ENCODE measurements at regions not wholly inside any gene's neighbourhood (a gene's known extent, or its start where the extent isn't known, plus 50 kb on each side); places are given as distances from the start of the nearest gene placed in this dataset.

GRCh38 chr2:11094021-11094810 is 61.1 kb upstream of the SLC66A3 start:
- no peaks in the 10 kb centered on the region for H3K36me3 ChIP-seq (ENCODE audit: control insufficient read depth in 1 of 2, insufficient read depth in 2 of 2, low read length in 2 of 2)
- CTCF ChIA-PET: interaction anchor here (1.1 kb wide), 1 partner anchor 11 kb away, joined by 3 read pairs; no protein-coding TSS in a partner anchor

GRCh38 chr2:11096591-11096990 is 58.7 kb upstream of the SLC66A3 start:
- DNase-seq (ENCODE audit: low read depth, low spot score) (no peak), ATAC-seq (no peak)
- ChIA-PET CTCF (interaction anchor here (0.8 kb wide), 1 partner anchor 264 kb away, joined by 3 read pairs; no protein-coding TSS in a partner anchor), POLR2A (no interaction called here), RAD21 (ENCODE audit: low non-redundant PET in 1 of 2, low total read pairs in 2 of 2, uncharacterized antibody in 2 of 2, unreplicated experiment in 2 of 2) (no interaction called here)
- H3K27me3 ChIP-seq (ENCODE audit: insufficient read depth, low read length): no peaks in the 10 kb centered on the region
- no TSS peak for BruUV-seq (replicated peaks)
- H2AFZ ChIP-seq (ENCODE audit: low read depth, low read length, poor library complexity, severe bottlenecking): no peak overlapping the region
- H3K9me3 ChIP-seq (ENCODE audit: control insufficient read depth in 1 of 2, insufficient read depth in 1 of 2, low read depth in 1 of 2, low read length in 2 of 2): no peaks in the 10 kb centered on the region
- no peak overlapping the region for H3K27ac ChIP-seq (ENCODE audit: low read depth, low read length)
- no peaks in the 10 kb centered on the region for H4K20me1 ChIP-seq (ENCODE audit: insufficient read depth)
- H3K4me2 ChIP-seq (ENCODE audit: low read length): no peak overlapping the region
- H3K9ac ChIP-seq (ENCODE audit: low read length): no peak overlapping the region
- H3K4me3 ChIP-seq (replicated peaks in 1 of 2; ENCODE audit: low read depth in 1 of 2, low read length in 2 of 2): no peak overlapping the region
- H3K79me2 ChIP-seq (ENCODE audit: insufficient read depth, low read length): no peaks in the 10 kb centered on the region
- no peaks in the 10 kb centered on the region for H3K36me3 ChIP-seq (ENCODE audit: control insufficient read depth in 1 of 2, insufficient read depth in 2 of 2, low read length in 2 of 2)
- intact Hi-C loops (cut with micrococcal nuclease): no loop called here
- no peaks in the 10 kb centered on the region for H3K9me2 ChIP-seq (ENCODE audit: insufficient read depth)
- H3K4me1 ChIP-seq (ENCODE audit: control insufficient read depth in 1 of 2, insufficient read depth in 2 of 2, low read length in 2 of 2): peaks cover 0 to 6% of the 10 kb centered on the region in 2 experiments; a peak in 1 of 4 replicates
- TF ChIP-seq REST (IDR thresholded peaks at IDR 0.05; ENCODE audit: low read depth): no peak
- TF ChIP-seq MAX (IDR thresholded peaks at IDR 0.05): no peak
- no peak for TF ChIP-seq ZNF274 (IDR thresholded peaks at IDR 0.05; ENCODE audit: low read depth, low read length)
- TF ChIP-seq POLR2AphosphoS5 (IDR thresholded peaks at IDR 0.05; ENCODE audit: low read depth, low read length): no peak
- no peak for TF ChIP-seq FOSL1 (IDR thresholded peaks at IDR 0.05; ENCODE audit: low read depth)
- TF ChIP-seq CEBPB (IDR thresholded peaks at IDR 0.05; ENCODE audit: low read depth): no peak
- TF ChIP-seq EGR1 (IDR thresholded peaks at IDR 0.05; ENCODE audit: low read depth): no peak
- no peak for TF ChIP-seq YY1 (IDR thresholded peaks at IDR 0.05; ENCODE audit: extremely low read depth, insufficient replicate concordance, low read depth, low read length)
- no peak for TF ChIP-seq RAD21 (IDR thresholded peaks at IDR 0.05; ENCODE audit: low read depth)
- no peak for TF ChIP-seq ATF3 (IDR thresholded peaks at IDR 0.05)
- no peak for TF ChIP-seq POLR2A (IDR thresholded peaks at IDR 0.05; ENCODE audit: borderline replicate concordance, extremely low read depth, insufficient read depth, insufficient read length)
- no peak for TF ChIP-seq TCF7L2 (IDR thresholded peaks at IDR 0.05; ENCODE audit: borderline replicate concordance, extremely low read depth, insufficient read depth, insufficient read length)
- TF ChIP-seq SRF (IDR thresholded peaks at IDR 0.05; ENCODE audit: low read depth): no peak

More at GRCh38 chr2:11094021-11094810, 61.1 kb upstream of the SLC66A3 start:
- ChIA-PET RAD21 (ENCODE audit: low non-redundant PET in 1 of 2, low total read pairs in 2 of 2, uncharacterized antibody in 2 of 2, unreplicated experiment in 2 of 2) (no interaction called here), POLR2A (interaction anchor here (0.9 kb wide), 1 partner anchor 14 kb away, joined by 3 read pairs; no protein-coding TSS in a partner anchor)
- ATAC-seq (no peak), DNase-seq (ENCODE audit: low read depth, low spot score) (no peak)
- Histone ChIP-seq H4K20me1 (ENCODE audit: insufficient read depth) (no peaks in the 10 kb centered on the region), H3K27me3 (ENCODE audit: insufficient read depth, low read length) (no peaks in the 10 kb centered on the region), H3K9me3 (ENCODE audit: control insufficient read depth in 1 of 2, insufficient read depth in 1 of 2, low read depth in 1 of 2, low read length in 2 of 2) (no peaks in the 10 kb centered on the region), H3K9ac (ENCODE audit: low read length) (no peak overlapping the region), H3K4me2 (ENCODE audit: low read length) (no peak overlapping the region), H3K9me2 (ENCODE audit: insufficient read depth) (no peaks in the 10 kb centered on the region), H3K4me3 (replicated peaks in 1 of 2; ENCODE audit: low read depth in 1 of 2, low read length in 2 of 2) (no peak overlapping the region), H3K4me1 (ENCODE audit: control insufficient read depth in 1 of 2, insufficient read depth in 2 of 2, low read length in 2 of 2) (peaks cover 0 to 6% of the 10 kb centered on the region in 2 experiments; a peak in 1 of 4 replicates), H2AFZ (ENCODE audit: low read depth, low read length, poor library complexity, severe bottlenecking) (no peak overlapping the region), H3K79me2 (ENCODE audit: insufficient read depth, low read length) (no peaks in the 10 kb centered on the region), H3K27ac (ENCODE audit: low read depth, low read length) (no peak overlapping the region)
- intact Hi-C loops (cut with micrococcal nuclease): no loop called here
- no TSS peak for BruUV-seq (replicated peaks)
- TF ChIP-seq POLR2A (IDR thresholded peaks at IDR 0.05; ENCODE audit: borderline replicate concordance, extremely low read depth, insufficient read depth, insufficient read length): no peak
- TF ChIP-seq SP1 (IDR thresholded peaks at IDR 0.05; ENCODE audit: low read depth): no peak
- TF ChIP-seq ZFX (IDR thresholded peaks at IDR 0.05): no peak
- no peak for TF ChIP-seq CBX3 (IDR thresholded peaks at IDR 0.05; ENCODE audit: low read depth)
- no peak for TF ChIP-seq EGR1 (IDR thresholded peaks at IDR 0.05; ENCODE audit: low read depth)
- no peak for TF ChIP-seq SIN3A (IDR thresholded peaks at IDR 0.05; ENCODE audit: low read depth)
- no peak for TF ChIP-seq RAD21 (IDR thresholded peaks at IDR 0.05; ENCODE audit: low read depth)
